IMR-90 (cell line): ENCODE measurements at regions not wholly inside any gene's neighbourhood (a gene's known extent, or its start where the extent isn't known, plus 50 kb on each side); places are given as distances from the start of the nearest gene placed in this dataset.
A peak's percentile ranks its signal among the peaks of the same experiment; 100 is the strongest.

ENCODE experiments used
- ATAC-seq: fragments of 200-7000 bp; cut with Tn5 transposase; 2 replicates; pipeline ENCODE4 v1.9.1; 2020; ENCODE audit warnings: low read depth, mild to moderate bottlenecking, moderate library complexity
- BruUV-seq: library from RNA; stranded (reverse); fragments of 400-500 nt; replicated peaks from 2 replicates; lab custom pipeline; 2021; lab: Mats Ljungman, UMichigan
- CTCF ChIA-PET: fragments of 300-600 bp; formaldehyde crosslinking; extraction: SDS; loops from one replicate; lab custom pipeline; 2021; ENCODE audit warnings: antibody characterized with exemption; lab: Yijun Ruan, JAX
- POLR2A ChIA-PET: fragments of 300-600 bp; sonication (Branson Sonifier 250); formaldehyde crosslinking; loops from one replicate; lab custom pipeline; 2022; ENCODE audit warnings: antibody characterized with exemption; ENCODE audit not compliant: unreplicated experiment; lab: Charles Lee
- DNase-seq: peaks from one replicate; pipeline ENCODE4 v3.0.0; 2013
- H2AFZ ChIP-seq: replicated peaks from 2 replicates; pipeline ENCODE3; 2013; ENCODE audit warnings: low read length, mild to moderate bottlenecking; ENCODE audit not compliant: poor library complexity
- H2AK5ac ChIP-seq: 2 replicates; pipeline ENCODE4 v1.6.1; 2013; ENCODE audit warnings: low read depth, low read length, inconsistent platforms
- H2AK9ac ChIP-seq: replicated peaks from 2 replicates; pipeline ENCODE3; 2013; ENCODE audit warnings: mild to moderate bottlenecking, low read depth, low read length, moderate library complexity; ENCODE audit not compliant: poor library complexity
- H2BK120ac ChIP-seq: 2 replicates; pipeline ENCODE4 v1.6.1; 2013; ENCODE audit warnings: low read depth, low read length, inconsistent platforms
- H2BK15ac ChIP-seq: 3 replicates; pipeline ENCODE4 v1.6.1; 2013; ENCODE audit warnings: low read depth, low read length, inconsistent platforms
- H2BK20ac ChIP-seq: 2 replicates; pipeline ENCODE4 v1.6.1; 2013; ENCODE audit warnings: low read depth, mild to moderate bottlenecking, inconsistent platforms, low read length, moderate library complexity
- H2BK5ac ChIP-seq: 2 replicates; pipeline ENCODE4 v1.6.1; 2013; ENCODE audit warnings: mild to moderate bottlenecking, low read depth, low read length, inconsistent platforms; ENCODE audit not compliant: poor library complexity, severe bottlenecking
- H3K14ac ChIP-seq: replicated peaks from 2 replicates; pipeline ENCODE4 v1.6.1; 2013; ENCODE audit warnings: low read depth, low read length, inconsistent platforms
- H3K18ac ChIP-seq: 2 replicates; pipeline ENCODE4 v1.6.1; 2013; ENCODE audit warnings: low read depth, low read length, control low read depth
- H3K23ac ChIP-seq: 2 replicates; pipeline ENCODE4 v1.6.1; 2013; ENCODE audit warnings: low read depth, low read length, inconsistent platforms
- H3K27ac ChIP-seq: 2 replicates; pipeline ENCODE4 v1.5.1; 2013; ENCODE audit warnings: mild to moderate bottlenecking, control low read depth, low read length; ENCODE audit not compliant: insufficient read depth
- H3K27me3 ChIP-seq: 2 replicates; pipeline ENCODE4 v1.6.1; 2013; ENCODE audit warnings: low read length; ENCODE audit not compliant: control insufficient read depth, insufficient read depth
- H3K36me3 ChIP-seq: 2 replicates; pipeline ENCODE4 v1.6.1; 2013; ENCODE audit warnings: low read length, mixed read lengths; ENCODE audit not compliant: control insufficient read depth, insufficient read depth
- H3K4ac ChIP-seq: 2 replicates; pipeline ENCODE4 v1.6.1; 2013; ENCODE audit warnings: low read depth, low read length, inconsistent platforms
- H3K4me1 ChIP-seq: 2 replicates; pipeline ENCODE4 v1.6.1; 2013; ENCODE audit warnings: low read length, mixed read lengths; ENCODE audit not compliant: control insufficient read depth, insufficient read depth
- H3K4me2 ChIP-seq: 2 replicates; pipeline ENCODE4 v1.6.1; 2013; ENCODE audit warnings: low read depth, mild to moderate bottlenecking, control low read depth, low read length, moderate library complexity
- H3K4me3 ChIP-seq: 2 replicates; pipeline ENCODE4 v1.5.1; 2013; ENCODE audit warnings: low read depth, mild to moderate bottlenecking, control low read depth, low read length, moderate library complexity; ENCODE audit not compliant: insufficient read depth
- H3K56ac ChIP-seq: 2 replicates; pipeline ENCODE4 v1.6.1; 2013; ENCODE audit warnings: low read length, inconsistent platforms; ENCODE audit not compliant: insufficient read depth; ENCODE audit errors: extremely low read depth
- H3K79me1 ChIP-seq, 2 experiments: 2 replicates each; pipeline ENCODE4 v1.6.1; 2013; ENCODE audit warnings: low read length in 2 of 2, inconsistent platforms in 1 of 2, low read depth in 1 of 2
- H3K9ac ChIP-seq: 2 replicates; pipeline ENCODE4 v1.6.1; 2013; ENCODE audit warnings: low read depth, low read length, control low read depth
- H3K9me1 ChIP-seq: 2 replicates; pipeline ENCODE4 v1.6.1; 2013; ENCODE audit warnings: low read length, inconsistent platforms; ENCODE audit not compliant: insufficient read depth
- H3K9me3 ChIP-seq: 2 replicates; pipeline ENCODE4 v1.6.1; 2013; ENCODE audit warnings: low read length; ENCODE audit not compliant: control insufficient read depth, insufficient read depth
- H4K20me1 ChIP-seq: 2 replicates; pipeline ENCODE4 v1.6.1; 2013; ENCODE audit warnings: low read length, inconsistent platforms; ENCODE audit not compliant: insufficient read depth
- H4K5ac ChIP-seq: 2 replicates; pipeline ENCODE4 v1.6.1; 2013; ENCODE audit warnings: mild to moderate bottlenecking, low read depth, low read length, control low read depth
- H4K8ac ChIP-seq, 2 experiments: 2 replicates each; pipeline ENCODE4 v1.6.1; 2013; ENCODE audit warnings: low read depth in 2 of 2, low read length in 2 of 2, control low read depth in 1 of 2, inconsistent platforms in 1 of 2
- H4K91ac ChIP-seq: 2 replicates; pipeline ENCODE4 v1.6.1; 2013; ENCODE audit warnings: low read depth, low read length, inconsistent platforms; ENCODE audit not compliant: insufficient read depth
- BHLHE40 ChIP-seq: fragments of 150-350 bp; IDR thresholded peaks from 2 replicates; pipeline ENCODE4 v1.6.1; 2016; ENCODE audit warnings: mild to moderate bottlenecking, low read depth, low read length
- CEBPB ChIP-seq: IDR thresholded peaks from 2 replicates; pipeline ENCODE4 v1.6.1; 2012; ENCODE audit warnings: low read depth, low read length, improper control_type of control experiment
- CHD1 ChIP-seq: IDR thresholded peaks from 2 replicates; pipeline ENCODE4 v1.6.1; 2012; ENCODE audit warnings: low read depth, low read length, improper control_type of control experiment
- CTCF ChIP-seq: conservative IDR thresholded peaks from 2 replicates; pipeline ENCODE4 v1.5.1; 2012; ENCODE audit warnings: mild to moderate bottlenecking, low read depth, low read length, improper control_type of control experiment
- ELK1 ChIP-seq: fragments of 150-350 bp; IDR thresholded peaks from 2 replicates; pipeline ENCODE4 v1.6.1; 2016; ENCODE audit warnings: low read depth, mild to moderate bottlenecking, low read length, moderate library complexity, borderline replicate concordance
- MAZ ChIP-seq: IDR thresholded peaks from 2 replicates; pipeline ENCODE4 v1.6.1; 2012; ENCODE audit warnings: low read depth, mild to moderate bottlenecking, low read length, improper control_type of control experiment, moderate library complexity, borderline replicate concordance
- MXI1 ChIP-seq: IDR thresholded peaks from 2 replicates; pipeline ENCODE4 v1.6.1; 2012; ENCODE audit warnings: low read depth, mild to moderate bottlenecking, low read length, moderate library complexity, borderline replicate concordance
- NFE2L2 ChIP-seq: fragments of 150-350 bp; IDR thresholded peaks from 2 replicates; pipeline ENCODE4 v1.6.1; 2016; ENCODE audit warnings: low read depth, mild to moderate bottlenecking, low read length
- POLR2A ChIP-seq: IDR thresholded peaks from 2 replicates; pipeline ENCODE4 v1.6.1; 2012; ENCODE audit warnings: mild to moderate bottlenecking, low read depth, low read length
- RCOR1 ChIP-seq: IDR thresholded peaks from 2 replicates; pipeline ENCODE4 v1.6.1; 2012; ENCODE audit warnings: mild to moderate bottlenecking, low read length, improper control_type of control experiment; ENCODE audit not compliant: insufficient replicate concordance
- RFX5 ChIP-seq: IDR thresholded peaks from 2 replicates; pipeline ENCODE4 v1.8.0; 2012; ENCODE audit warnings: low read depth, mild to moderate bottlenecking, low read length, moderate library complexity
- SMC3 ChIP-seq: fragments of 150-350 bp; IDR thresholded peaks from 2 replicates; pipeline ENCODE4 v1.6.1; 2016; ENCODE audit warnings: low read depth, mild to moderate bottlenecking, antibody characterized with exemption, low read length, moderate library complexity
- USF2 ChIP-seq: fragments of 150-350 bp; IDR thresholded peaks from 2 replicates; pipeline ENCODE4 v1.6.1; 2017; ENCODE audit warnings: mild to moderate bottlenecking, antibody characterized with exemption, low read length, low read depth
- WGBS, 2 experiments: methylation state at CpG; one replicate each; pipeline versions ENCODE4 v1.1.5 to v1.1.7; 2013; ENCODE audit warnings: missing lambda C conversion rate in 2 of 2; ENCODE audit not compliant: insufficient read length in 1 of 2; ENCODE audit errors: extremely low coverage in 2 of 2; 5-methylcytosine and 5-hydroxymethylcytosine counted together
- dilution Hi-C: fragments of 300-500 bp; cut with HindIII; formaldehyde crosslinking; loops from one replicate; pipeline ENCODE4 v1.14.3; 2018; ENCODE audit warnings: low sequenced_read_pairs; ENCODE audit not compliant: unreplicated experiment
- in situ Hi-C: fragments of 300-500 bp; cut with MboI; formaldehyde crosslinking; loops from 3 replicates; pipeline ENCODE4 v1.14.3; 2019; ENCODE audit warnings: low sequenced_read_pairs, inconsistent platforms, mixed read lengths
- intact Hi-C: fragments of 100-400 bp; cut with micrococcal nuclease; formaldehyde crosslinking; loops from 2 replicates; pipeline ENCODE4 v1.10.0; 2022

- H2BK15ac ChIP-seq: no peak overlapping the region
- no CpG with 5 or more reads among the region's 1 CpG for WGBS, 2 experiments
- dilution Hi-C loops (no loop called here), intact Hi-C loops (loop anchor here (2.0 to 10.0 kb wide), 4 partner anchors 241 to 1155 kb away; partner anchors contain the start of gene ZC3H12C), in situ Hi-C loops (loop anchor here (25.0 kb wide), 1 partner anchor 510 kb away; no protein-coding TSS in a partner anchor)
- H3K9me3 ChIP-seq: no peaks in the 10 kb centered on the region
- BruUV-seq: no TSS peak
- no peak overlapping the region for H4K91ac ChIP-seq
- H2BK120ac ChIP-seq: no peak overlapping the region
- ATAC-seq (no peak), DNase-seq (peak; percentile 31)
- H2BK5ac ChIP-seq: no peak overlapping the region
- H4K5ac ChIP-seq: no peak overlapping the region
- H3K9me1 ChIP-seq: no peaks in the 10 kb centered on the region
- no peak overlapping the region for H3K4me3 ChIP-seq
- no peak overlapping the region for H3K9ac ChIP-seq
- no peaks in the 10 kb centered on the region; the same call in 1 of the 2 replicates for H3K4me1 ChIP-seq
- no peak overlapping the region; the same call in 1 of the 2 replicates for H3K4ac ChIP-seq
- H3K4me2 ChIP-seq: no peak overlapping the region
- no peak for TF ChIP-seq SMC3
- TF ChIP-seq BHLHE40: no peak
- TF ChIP-seq RCOR1: no peak
- TF ChIP-seq MAZ: no peak
- TF ChIP-seq USF2: no peak
- no peak for TF ChIP-seq CEBPB
- TF ChIP-seq NFE2L2: no peak
- TF ChIP-seq MXI1: no peak
- no peak for TF ChIP-seq CTCF
- TF ChIP-seq RFX5: no peak
- TF ChIP-seq CHD1: no peak
- TF ChIP-seq POLR2A: no peak
- no peak for TF ChIP-seq ELK1
- H3K18ac ChIP-seq: no peak overlapping the region
- no peak overlapping the region for H4K8ac ChIP-seq
- no peaks in the 10 kb centered on the region for H4K20me1 ChIP-seq
- no peak overlapping the region for H3K27ac ChIP-seq
- no peak overlapping the region for H2BK20ac ChIP-seq
- ChIA-PET POLR2A (no interaction called here), CTCF (interaction anchor here (1.5 kb wide), 1 partner anchor 87 kb away, joined by 12 read pairs; no protein-coding TSS in a partner anchor)
- H3K36me3 ChIP-seq: no peaks in the 10 kb centered on the region
- no peak overlapping the region for H2AK5ac ChIP-seq
- H3K14ac ChIP-seq: no peak overlapping the region
- H2AFZ ChIP-seq: no peak overlapping the region
- no peak overlapping the region for H2AK9ac ChIP-seq
- H3K23ac ChIP-seq: no peak overlapping the region
- no peak overlapping the region for H3K56ac ChIP-seq
- no peaks in the 10 kb centered on the region for H3K79me1 ChIP-seq
- no peaks in the 10 kb centered on the region for H3K27me3 ChIP-seq
Measured at GRCh38 chr11:109851780-109852390, 241.3 kb upstream of the ZC3H12C start.
